HEK293 (cell line): ENCODE measurements at regions not wholly inside any gene's neighbourhood (a gene's known extent, or its start where the extent isn't known, plus 50 kb on each side); places are given as distances from the start of the nearest gene placed in this dataset.

Source experiments
- RBAK ChIP-seq: fragments of 450-650 bp; formaldehyde crosslinking; IDR thresholded peaks from 2 replicates; pipeline ENCODE4 v1.5.1; 2016; ENCODE audit warnings: missing biosample characterization, missing genetic modification characterization
- SETDB1 ChIP-seq: IDR thresholded peaks from one replicate; pipeline ENCODE4 v1.6.1; 2017; ENCODE audit warnings: mild to moderate bottlenecking, low read length, moderate library complexity, mixed read lengths; ENCODE audit not compliant: insufficient read length
- ZNF10 ChIP-seq: fragments of 450-650 bp; formaldehyde crosslinking; IDR thresholded peaks from 2 replicates; pipeline ENCODE4 v1.5.1; 2017; ENCODE audit warnings: missing biosample characterization, missing genetic modification characterization
- ZNF292 ChIP-seq: fragments of 450-650 bp; formaldehyde crosslinking; IDR thresholded peaks from 2 replicates; pipeline ENCODE4 v1.5.1; 2016; ENCODE audit warnings: low read depth, missing biosample characterization, missing genetic modification characterization, borderline replicate concordance
- ZNF324 ChIP-seq: fragments of 450-650 bp; formaldehyde crosslinking; IDR thresholded peaks from 2 replicates; pipeline ENCODE4 v1.5.1; 2016; ENCODE audit warnings: missing biosample characterization, missing genetic modification characterization
- ZNF530 ChIP-seq: fragments of 450-650 bp; formaldehyde crosslinking; IDR thresholded peaks from 2 replicates; pipeline ENCODE4 v1.5.1; 2016; ENCODE audit warnings: low read depth, missing biosample characterization, missing genetic modification characterization
- ZNF560 ChIP-seq: fragments of 450-650 bp; formaldehyde crosslinking; IDR thresholded peaks from 2 replicates; pipeline ENCODE4 v1.5.1; 2017; ENCODE audit warnings: missing biosample characterization, missing genetic modification characterization, borderline replicate concordance
- TF ChIP-seq, protein P1 (sequence below): fragments of 450-650 bp; formaldehyde crosslinking; IDR thresholded peaks from 2 replicates; pipeline ENCODE4 v1.5.1; 2016; ENCODE audit warnings: missing biosample characterization, missing genetic modification characterization
- TF ChIP-seq, protein P2 (sequence below): fragments of 450-650 bp; formaldehyde crosslinking; IDR thresholded peaks from 2 replicates; pipeline ENCODE4 v1.5.1; 2016; ENCODE audit warnings: missing biosample characterization, missing genetic modification characterization
- TF ChIP-seq, protein P3 (sequence below): sonication (generic); formaldehyde crosslinking; IDR thresholded peaks from 2 replicates; pipeline ENCODE4 v1.8.1; 2022; ENCODE audit warnings: mild to moderate bottlenecking, moderate library complexity, missing genetic modification reagents
- TF ChIP-seq, protein P4 (sequence below): fragments of 450-650 bp; formaldehyde crosslinking; IDR thresholded peaks from 2 replicates; pipeline ENCODE4 v1.5.1; 2016; ENCODE audit warnings: missing biosample characterization, missing genetic modification characterization, borderline replicate concordance

DNA sequence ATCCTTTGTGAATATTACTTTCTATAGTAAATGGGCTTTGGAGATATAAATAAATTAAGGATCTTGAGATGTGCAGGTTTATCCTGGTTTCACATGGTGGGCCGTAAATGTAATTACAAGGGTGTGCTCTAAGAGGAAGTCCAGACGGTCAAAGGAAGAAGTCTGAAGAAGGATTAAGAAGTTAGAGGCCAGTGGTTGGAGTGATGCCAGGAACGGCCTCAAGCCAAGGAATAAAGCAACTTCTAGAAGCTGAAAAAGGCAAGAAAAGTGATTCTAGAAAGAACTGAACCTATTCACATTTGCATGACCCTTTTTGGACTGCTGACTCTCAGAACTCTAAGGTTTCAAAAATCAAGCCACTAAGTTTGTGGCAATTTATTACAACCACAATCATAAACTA lies 981.3 kb upstream of the ALCAM start:
- TF ChIP-seq, protein P1, sequence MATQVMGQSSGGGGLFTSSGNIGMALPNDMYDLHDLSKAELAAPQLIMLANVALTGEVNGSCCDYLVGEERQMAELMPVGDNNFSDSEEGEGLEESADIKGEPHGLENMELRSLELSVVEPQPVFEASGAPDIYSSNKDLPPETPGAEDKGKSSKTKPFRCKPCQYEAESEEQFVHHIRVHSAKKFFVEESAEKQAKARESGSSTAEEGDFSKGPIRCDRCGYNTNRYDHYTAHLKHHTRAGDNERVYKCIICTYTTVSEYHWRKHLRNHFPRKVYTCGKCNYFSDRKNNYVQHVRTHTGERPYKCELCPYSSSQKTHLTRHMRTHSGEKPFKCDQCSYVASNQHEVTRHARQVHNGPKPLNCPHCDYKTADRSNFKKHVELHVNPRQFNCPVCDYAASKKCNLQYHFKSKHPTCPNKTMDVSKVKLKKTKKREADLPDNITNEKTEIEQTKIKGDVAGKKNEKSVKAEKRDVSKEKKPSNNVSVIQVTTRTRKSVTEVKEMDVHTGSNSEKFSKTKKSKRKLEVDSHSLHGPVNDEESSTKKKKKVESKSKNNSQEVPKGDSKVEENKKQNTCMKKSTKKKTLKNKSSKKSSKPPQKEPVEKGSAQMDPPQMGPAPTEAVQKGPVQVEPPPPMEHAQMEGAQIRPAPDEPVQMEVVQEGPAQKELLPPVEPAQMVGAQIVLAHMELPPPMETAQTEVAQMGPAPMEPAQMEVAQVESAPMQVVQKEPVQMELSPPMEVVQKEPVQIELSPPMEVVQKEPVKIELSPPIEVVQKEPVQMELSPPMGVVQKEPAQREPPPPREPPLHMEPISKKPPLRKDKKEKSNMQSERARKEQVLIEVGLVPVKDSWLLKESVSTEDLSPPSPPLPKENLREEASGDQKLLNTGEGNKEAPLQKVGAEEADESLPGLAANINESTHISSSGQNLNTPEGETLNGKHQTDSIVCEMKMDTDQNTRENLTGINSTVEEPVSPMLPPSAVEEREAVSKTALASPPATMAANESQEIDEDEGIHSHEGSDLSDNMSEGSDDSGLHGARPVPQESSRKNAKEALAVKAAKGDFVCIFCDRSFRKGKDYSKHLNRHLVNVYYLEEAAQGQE (tag by site-specific recombination) = no peak
- TF ChIP-seq, protein P2, sequence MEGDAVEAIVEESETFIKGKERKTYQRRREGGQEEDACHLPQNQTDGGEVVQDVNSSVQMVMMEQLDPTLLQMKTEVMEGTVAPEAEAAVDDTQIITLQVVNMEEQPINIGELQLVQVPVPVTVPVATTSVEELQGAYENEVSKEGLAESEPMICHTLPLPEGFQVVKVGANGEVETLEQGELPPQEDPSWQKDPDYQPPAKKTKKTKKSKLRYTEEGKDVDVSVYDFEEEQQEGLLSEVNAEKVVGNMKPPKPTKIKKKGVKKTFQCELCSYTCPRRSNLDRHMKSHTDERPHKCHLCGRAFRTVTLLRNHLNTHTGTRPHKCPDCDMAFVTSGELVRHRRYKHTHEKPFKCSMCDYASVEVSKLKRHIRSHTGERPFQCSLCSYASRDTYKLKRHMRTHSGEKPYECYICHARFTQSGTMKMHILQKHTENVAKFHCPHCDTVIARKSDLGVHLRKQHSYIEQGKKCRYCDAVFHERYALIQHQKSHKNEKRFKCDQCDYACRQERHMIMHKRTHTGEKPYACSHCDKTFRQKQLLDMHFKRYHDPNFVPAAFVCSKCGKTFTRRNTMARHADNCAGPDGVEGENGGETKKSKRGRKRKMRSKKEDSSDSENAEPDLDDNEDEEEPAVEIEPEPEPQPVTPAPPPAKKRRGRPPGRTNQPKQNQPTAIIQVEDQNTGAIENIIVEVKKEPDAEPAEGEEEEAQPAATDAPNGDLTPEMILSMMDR (tag by site-specific recombination) = no peak
- no peak for TF ChIP-seq ZNF292
- TF ChIP-seq ZNF530 = no peak
- TF ChIP-seq ZNF324 (tag by site-specific recombination) = no peak
- no peak for TF ChIP-seq SETDB1
- TF ChIP-seq ZNF10 (tag by site-specific recombination) = no peak
- no peak for TF ChIP-seq RBAK (tag by site-specific recombination)
- no peak for TF ChIP-seq ZNF560
- TF ChIP-seq, protein P3, sequence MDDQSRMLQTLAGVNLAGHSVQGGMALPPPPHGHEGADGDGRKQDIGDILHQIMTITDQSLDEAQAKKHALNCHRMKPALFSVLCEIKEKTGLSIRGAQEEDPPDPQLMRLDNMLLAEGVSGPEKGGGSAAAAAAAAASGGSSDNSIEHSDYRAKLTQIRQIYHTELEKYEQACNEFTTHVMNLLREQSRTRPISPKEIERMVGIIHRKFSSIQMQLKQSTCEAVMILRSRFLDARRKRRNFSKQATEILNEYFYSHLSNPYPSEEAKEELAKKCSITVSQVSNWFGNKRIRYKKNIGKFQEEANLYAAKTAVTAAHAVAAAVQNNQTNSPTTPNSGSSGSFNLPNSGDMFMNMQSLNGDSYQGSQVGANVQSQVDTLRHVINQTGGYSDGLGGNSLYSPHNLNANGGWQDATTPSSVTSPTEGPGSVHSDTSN (CRISPR knock-in tag) = no peak
- TF ChIP-seq, protein P4, sequence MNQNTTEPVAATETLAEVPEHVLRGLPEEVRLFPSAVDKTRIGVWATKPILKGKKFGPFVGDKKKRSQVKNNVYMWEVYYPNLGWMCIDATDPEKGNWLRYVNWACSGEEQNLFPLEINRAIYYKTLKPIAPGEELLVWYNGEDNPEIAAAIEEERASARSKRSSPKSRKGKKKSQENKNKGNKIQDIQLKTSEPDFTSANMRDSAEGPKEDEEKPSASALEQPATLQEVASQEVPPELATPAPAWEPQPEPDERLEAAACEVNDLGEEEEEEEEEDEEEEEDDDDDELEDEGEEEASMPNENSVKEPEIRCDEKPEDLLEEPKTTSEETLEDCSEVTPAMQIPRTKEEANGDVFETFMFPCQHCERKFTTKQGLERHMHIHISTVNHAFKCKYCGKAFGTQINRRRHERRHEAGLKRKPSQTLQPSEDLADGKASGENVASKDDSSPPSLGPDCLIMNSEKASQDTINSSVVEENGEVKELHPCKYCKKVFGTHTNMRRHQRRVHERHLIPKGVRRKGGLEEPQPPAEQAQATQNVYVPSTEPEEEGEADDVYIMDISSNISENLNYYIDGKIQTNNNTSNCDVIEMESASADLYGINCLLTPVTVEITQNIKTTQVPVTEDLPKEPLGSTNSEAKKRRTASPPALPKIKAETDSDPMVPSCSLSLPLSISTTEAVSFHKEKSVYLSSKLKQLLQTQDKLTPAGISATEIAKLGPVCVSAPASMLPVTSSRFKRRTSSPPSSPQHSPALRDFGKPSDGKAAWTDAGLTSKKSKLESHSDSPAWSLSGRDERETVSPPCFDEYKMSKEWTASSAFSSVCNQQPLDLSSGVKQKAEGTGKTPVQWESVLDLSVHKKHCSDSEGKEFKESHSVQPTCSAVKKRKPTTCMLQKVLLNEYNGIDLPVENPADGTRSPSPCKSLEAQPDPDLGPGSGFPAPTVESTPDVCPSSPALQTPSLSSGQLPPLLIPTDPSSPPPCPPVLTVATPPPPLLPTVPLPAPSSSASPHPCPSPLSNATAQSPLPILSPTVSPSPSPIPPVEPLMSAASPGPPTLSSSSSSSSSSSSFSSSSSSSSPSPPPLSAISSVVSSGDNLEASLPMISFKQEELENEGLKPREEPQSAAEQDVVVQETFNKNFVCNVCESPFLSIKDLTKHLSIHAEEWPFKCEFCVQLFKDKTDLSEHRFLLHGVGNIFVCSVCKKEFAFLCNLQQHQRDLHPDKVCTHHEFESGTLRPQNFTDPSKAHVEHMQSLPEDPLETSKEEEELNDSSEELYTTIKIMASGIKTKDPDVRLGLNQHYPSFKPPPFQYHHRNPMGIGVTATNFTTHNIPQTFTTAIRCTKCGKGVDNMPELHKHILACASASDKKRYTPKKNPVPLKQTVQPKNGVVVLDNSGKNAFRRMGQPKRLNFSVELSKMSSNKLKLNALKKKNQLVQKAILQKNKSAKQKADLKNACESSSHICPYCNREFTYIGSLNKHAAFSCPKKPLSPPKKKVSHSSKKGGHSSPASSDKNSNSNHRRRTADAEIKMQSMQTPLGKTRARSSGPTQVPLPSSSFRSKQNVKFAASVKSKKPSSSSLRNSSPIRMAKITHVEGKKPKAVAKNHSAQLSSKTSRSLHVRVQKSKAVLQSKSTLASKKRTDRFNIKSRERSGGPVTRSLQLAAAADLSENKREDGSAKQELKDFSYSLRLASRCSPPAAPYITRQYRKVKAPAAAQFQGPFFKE = no peak
